IPS DF 19.7 (cell line): ENCODE measurements at regions not wholly inside any gene's neighbourhood (a gene's known extent, or its start where the extent isn't known, plus 50 kb on each side); places are given as distances from the start of the nearest gene placed in this dataset.
"Not testable (repeated sequence)": the region's sequence is repeated elsewhere in the genome, so short reads cannot be mapped to it uniquely, and the experiment has no call there.

Source experiments
- DNase-seq: peaks from one replicate; pipeline ENCODE4 v3.0.0-alpha.2; 2013; ENCODE audit warnings: low read depth, low spot score

DNA sequence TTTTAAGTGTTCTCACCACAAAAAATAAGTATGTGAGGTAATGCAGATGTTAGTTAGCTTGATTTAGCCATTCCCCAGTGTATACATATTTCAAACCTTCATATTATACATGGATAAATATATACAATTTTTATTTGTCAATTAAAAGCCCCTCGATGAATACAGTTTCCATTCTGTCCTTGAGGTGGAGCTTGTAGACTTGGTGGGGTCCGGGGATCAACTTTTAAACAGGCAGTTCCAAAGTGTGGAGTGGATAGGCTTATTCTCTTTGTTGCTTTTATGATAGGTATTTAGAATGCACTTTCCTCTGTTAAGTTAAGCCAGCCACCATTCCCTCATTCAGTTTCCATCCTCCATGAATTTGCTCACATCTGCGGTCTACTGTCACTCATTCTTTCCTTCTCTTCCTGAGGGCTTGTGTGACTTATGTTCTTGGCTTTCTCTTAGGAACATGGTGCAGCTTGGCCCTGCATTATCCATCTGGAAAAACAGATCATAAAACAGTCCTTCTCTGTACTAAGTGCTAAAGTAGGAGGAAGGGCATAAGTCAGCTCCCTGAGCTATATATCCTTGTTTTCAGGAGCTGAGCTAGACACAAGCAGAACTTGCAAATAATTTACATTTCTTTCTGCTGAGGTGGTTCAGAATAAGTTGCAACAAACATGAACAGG, 149.1 kb downstream of the NFKBIZ start:
- no peak for DNase-seq

DNA sequence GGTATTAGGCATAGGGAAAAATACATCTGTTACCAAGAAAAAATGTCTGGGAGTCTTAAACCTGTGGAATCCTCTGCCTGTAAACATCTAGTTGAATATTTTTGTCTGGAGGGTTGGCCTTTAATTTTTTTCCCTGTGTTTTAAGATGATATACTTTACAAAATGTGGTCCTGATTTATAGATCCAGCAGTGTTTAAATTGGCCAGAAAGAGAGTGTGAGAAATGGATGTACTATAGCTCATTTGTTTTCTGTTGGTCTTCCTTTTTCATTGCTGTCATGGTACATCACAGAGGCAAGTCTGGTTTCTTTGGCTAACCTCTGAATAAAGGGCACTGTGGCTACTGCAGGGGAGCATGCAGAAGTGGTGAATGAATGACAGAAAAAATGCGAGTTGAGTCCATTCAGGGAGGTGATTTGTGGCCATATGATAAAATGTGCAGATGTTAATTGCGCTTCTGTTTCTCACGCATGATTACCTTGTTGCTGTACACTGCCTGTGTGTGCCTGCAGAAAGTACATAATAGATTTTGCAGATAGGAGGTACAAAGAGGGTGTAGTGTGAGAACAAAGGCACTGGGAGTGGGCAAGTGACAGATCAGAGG, 150.0 kb downstream of the NFKBIZ start:
- DNase-seq: no peak

GRCh38 chr3:102000620-102001209, 151.4 kb downstream of the NFKBIZ start:
- no peak for DNase-seq

DNA sequence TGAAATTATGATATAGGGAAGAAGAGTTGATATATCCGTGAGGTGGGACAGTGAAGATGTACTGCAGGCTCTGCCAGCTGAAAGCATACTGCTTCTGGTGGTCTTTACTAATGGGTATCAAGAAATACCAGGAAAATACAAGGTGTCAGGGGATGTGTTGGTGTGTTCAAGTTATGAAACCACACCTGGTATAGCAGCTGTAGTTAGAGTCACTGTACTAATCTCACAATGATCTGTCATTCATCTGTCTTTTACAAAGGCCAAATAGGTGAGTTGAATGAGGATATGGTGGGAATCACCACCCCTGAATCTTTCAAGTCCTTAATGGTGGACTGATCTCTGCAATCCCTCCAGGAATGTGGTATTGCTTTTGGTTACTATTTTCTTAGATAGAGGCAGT, 152.7 kb downstream of the NFKBIZ start:
- DNase-seq: no peak

GRCh38 chr3:102004561-102004960, 155.2 kb downstream of the NFKBIZ start:
- no peak for DNase-seq

GRCh38 chr3:102005551-102005950, 156.2 kb downstream of the NFKBIZ start:
- DNase-seq: no peak

DNA sequence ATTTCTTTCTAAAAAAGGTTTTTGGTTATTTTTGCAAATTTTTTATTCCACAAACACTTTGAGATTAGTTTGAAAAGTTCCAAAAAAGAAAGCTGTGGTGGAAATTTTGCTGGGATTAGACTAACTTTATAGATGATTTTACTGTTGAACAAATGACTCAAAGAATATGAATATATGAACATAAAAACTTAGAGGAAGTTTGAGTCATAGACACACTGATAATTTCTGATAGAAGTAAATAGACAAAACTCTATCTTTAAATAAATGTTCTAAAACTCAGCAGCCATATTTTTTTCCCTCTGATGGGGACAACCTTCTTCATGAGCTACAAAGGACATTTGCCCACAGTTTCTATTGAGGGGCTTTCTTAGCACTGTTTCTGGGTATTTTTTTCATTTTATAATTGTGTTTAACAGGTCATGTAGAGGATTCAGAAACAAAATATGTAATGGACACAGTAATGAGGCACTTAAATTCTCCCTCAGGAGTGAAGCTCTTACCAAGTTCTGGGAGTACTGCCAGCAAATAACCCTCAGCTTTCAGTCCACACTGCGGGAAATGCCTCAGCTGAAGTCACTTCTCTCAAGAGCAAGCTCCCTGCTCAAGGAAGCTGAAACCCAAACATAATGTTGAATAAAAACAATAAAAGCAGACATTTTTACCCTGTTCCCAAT, 157.6 kb downstream of the NFKBIZ start:
- no peak for DNase-seq

DNA sequence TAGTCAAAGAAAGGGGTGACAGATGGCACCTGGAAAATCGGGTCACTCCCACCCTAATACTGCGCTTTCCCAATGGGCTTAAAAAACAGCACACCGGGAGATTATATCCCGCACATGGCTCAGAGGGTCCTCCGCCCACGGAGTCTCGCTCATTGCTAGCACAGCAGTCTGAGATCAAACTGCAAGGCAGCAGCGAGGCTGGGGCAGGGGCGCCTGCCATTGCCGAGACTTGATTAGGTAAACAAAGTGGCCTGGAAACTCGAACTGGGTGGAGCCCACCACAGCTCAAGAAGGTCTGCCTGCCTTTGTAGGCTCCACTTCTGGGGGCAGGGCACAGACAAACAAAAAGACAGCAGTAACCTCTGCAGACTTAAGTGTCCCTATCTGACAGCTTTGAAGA, 159.1 kb downstream of the NFKBIZ start:
- not testable (repeated sequence) for DNase-seq

DNA sequence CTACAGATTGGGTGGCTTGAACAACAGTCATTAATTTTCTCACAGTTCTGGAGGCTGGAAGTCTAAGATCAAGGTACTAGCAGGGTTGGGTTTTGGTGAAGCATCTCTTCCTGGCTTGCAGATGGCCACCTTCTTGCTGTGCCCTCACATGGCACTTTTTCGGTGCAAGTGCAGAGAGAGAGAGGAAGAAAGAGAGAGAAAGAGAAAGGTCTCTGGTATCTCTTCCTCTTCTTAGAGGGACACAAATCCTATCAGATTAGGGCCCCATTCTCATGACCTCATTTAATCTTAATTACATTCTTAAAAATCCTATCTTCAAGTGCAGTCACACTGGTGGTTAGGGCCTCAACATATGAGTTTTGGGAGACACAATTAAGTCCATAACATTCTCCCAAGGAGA, 167.1 kb downstream of the NFKBIZ start:
- no peak for DNase-seq

DNA sequence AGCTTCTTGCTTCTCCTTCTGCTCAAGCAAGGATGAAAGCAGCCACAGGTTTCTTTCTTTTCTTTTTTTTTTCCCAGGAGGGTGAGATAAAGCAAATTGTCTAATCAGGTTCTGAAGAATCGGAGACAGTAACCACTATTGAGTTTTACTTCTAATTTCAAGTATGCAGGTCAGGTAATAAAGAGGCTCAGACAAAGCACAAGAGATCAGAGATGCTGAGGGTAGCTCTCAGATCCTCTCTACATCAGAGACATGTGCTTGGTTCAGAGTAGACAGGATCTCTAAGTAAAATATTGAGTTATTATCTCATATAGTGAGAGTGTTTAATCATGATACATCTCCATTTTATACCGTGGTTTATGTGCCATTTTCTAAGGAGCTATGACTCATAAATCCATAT, 168.5 kb downstream of the NFKBIZ start:
- DNase-seq: no peak

- no peak for DNase-seq
Observed at GRCh38 chr3:102018551-102018950, 169.2 kb downstream of the NFKBIZ start.

DNA sequence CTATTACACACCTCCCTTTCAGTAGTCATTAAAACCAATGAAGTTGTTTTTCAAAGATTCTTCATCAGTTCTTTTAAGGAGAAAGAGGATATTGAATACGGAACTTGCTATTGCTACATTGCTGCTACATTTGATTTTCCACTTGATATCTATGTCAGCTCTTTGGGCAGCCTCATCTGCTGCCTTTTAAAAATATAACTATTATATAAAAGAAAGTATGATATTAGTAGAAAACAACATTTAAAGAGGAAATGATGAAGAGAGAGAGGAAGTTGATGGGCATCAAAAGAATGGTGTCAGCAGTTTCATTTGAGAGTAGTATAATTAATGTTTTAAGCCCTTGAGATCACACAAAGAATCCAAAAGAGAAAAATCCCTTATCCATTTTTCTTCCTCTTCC, 171.4 kb downstream of the NFKBIZ start:
- no peak for DNase-seq

- no peak for DNase-seq
Observed at GRCh38 chr3:102024270-102024904, 175.1 kb downstream of the NFKBIZ start.

- no peak for DNase-seq
Observed at GRCh38 chr3:102025606-102026270, 176.4 kb downstream of the NFKBIZ start.

GRCh38 chr3:102026656-102027055, 177.3 kb downstream of the NFKBIZ start:
- no peak for DNase-seq

DNA sequence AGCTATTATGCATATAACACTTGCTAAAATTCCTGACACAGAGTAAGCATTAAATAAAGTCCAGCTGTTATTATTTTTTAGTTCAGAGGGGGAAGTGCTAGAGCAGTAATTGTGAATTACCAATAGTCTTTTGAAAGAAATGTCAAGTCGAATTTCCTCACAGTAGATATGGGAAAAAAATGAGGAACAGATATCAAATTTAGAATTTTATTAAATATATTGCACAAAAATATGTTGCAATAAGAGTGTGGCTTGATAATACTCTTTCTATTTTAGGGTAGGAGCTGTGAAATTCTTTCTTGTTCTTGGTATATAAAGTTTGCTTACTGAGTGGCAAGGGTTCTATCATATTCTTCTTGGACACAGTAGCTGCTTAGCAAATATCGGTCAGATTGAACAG, 181.3 kb downstream of the NFKBIZ start:
- DNase-seq: no peak

DNA sequence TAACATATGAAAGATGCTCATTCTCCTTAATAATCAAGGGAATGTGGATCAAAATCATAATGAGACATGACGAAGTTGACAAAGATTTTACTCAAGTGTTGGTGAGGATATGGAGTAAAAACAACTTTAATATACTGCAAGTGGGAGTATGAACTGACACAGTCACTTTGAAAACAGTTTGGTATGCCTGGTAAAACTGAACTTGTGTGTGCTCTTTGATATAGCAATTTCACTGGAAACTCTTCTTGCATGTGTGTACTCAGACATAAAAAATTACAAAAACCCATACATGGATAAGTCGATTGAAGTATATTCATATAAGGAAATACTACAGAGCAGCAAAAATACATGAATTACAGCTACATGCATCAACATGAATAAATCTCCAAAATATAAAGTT, 182.5 kb downstream of the NFKBIZ start:
- no peak for DNase-seq

- no peak for DNase-seq
Observed at GRCh38 chr3:102032491-102033383, 183.4 kb downstream of the NFKBIZ start.

- no peak for DNase-seq
Observed at GRCh38 chr3:102034639-102035451, 185.5 kb downstream of the NFKBIZ start.

GRCh38 chr3:102036017-102036416, 186.7 kb downstream of the NFKBIZ start:
- no peak for DNase-seq
